ENCODE measurements at regions not wholly inside any gene's neighbourhood (a gene's known extent, or its start where the extent isn't known, plus 50 kb on each side); places are given as distances from the start of the nearest gene placed in this dataset.
"Not testable (repeated sequence)": the region's sequence is repeated elsewhere in the genome, so short reads cannot be mapped to it uniquely, and the experiment has no call there.

DNA sequence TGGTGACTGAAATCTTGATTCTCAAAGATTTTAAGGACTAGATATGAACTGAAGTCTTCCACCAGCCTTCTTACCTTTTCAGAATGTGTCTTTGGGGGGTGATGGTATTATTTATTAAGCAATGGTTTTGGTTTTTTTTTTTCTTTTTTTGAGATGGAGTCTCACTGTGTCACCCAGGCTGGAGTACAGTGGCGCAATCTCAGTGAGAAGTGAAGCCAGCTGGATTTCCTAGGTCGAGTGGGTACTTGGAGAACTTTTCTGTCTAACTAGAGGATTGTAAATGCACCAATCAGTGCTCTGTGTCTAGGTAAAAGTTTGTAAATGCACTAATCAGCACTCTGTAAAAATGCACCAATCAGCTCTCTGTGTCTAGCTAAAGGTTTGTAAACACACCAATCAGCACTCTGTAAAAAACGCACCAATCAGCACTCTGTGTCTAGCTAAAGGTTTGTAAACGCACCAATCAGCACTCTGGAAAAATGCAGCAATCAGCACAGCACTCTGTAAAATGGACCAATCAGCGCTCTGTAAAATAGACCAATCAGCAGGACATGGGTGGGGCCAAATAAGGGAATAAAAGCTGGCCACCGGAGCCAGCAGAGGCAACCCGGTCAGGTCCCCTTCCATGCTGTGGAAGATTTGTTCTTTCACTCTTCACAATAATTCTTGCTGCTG, 97.1 kb downstream of the COPRS start:
- H3K27me3 Mint-ChIP-seq: peaks cover 13% of the 10 kb centered on the region
- not testable (repeated sequence) for DNase-seq; H3K4me3 Mint-ChIP-seq; H3K36me3 Mint-ChIP-seq (ENCODE audit: low read depth); H3K9me3 Mint-ChIP-seq; ATAC-seq; H3K4me1 Mint-ChIP-seq; H3K27ac Mint-ChIP-seq

- no peaks in the 10 kb centered on the region for H3K9me3 Mint-ChIP-seq
- H3K4me1 Mint-ChIP-seq: no peaks in the 10 kb centered on the region
- DNase-seq (no peak), ATAC-seq (no peak)
- H3K27me3 Mint-ChIP-seq: peaks cover 11% of the 10 kb centered on the region
- H3K27ac Mint-ChIP-seq: no peak overlapping the region
- no peak overlapping the region for H3K4me3 Mint-ChIP-seq
- no peaks in the 10 kb centered on the region for H3K36me3 Mint-ChIP-seq (ENCODE audit: low read depth)
Observed at GRCh38 chr17:31758646-31759045, 100.4 kb downstream of the COPRS start.

GRCh38 chr17:31757097-31757496, 101.9 kb downstream of the COPRS start:
- H3K27me3 Mint-ChIP-seq: peaks cover 6% of the 10 kb centered on the region
- no peak overlapping the region for H3K27ac Mint-ChIP-seq
- ATAC-seq: no peak
- no peaks in the 10 kb centered on the region for H3K9me3 Mint-ChIP-seq
- DNase-seq: no peak
- H3K36me3 Mint-ChIP-seq (ENCODE audit: low read depth): no peaks in the 10 kb centered on the region
- no peak overlapping the region for H3K4me3 Mint-ChIP-seq
- H3K4me1 Mint-ChIP-seq: no peaks in the 10 kb centered on the region

- Mint-ChIP-seq H3K27me3 (peaks cover 2% of the 10 kb centered on the region), H3K27ac (no peak overlapping the region), H3K4me3 (no peak overlapping the region), H3K4me1 (no peaks in the 10 kb centered on the region), H3K9me3 (no peaks in the 10 kb centered on the region), H3K36me3 (ENCODE audit: low read depth) (no peaks in the 10 kb centered on the region)
- DNase-seq: no peak
- ATAC-seq: no peak
Observed at GRCh38 chr17:31754239-31754945, 104.7 kb downstream of the COPRS start.

DNA sequence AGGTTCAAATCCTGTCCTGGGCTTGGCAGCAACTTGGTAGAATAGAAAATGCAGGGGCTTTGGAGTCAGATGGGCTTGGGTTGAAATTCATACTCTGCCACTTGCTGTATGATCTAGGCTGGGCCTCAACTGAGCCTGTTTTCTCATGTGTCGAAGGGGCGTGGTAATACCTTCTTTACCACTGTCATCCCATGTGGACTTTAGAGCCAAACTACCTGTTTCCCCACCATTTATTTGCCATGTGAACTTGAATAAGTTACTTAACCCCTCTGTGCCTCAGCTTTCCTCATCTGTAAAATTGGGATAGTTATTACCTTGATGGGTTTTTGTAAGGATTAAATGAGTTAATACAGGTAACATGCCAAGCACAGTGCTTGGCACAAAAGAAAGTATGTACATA, 106.0 kb downstream of the COPRS start:
- no peak overlapping the region for H3K27ac Mint-ChIP-seq
- ATAC-seq (no peak), DNase-seq (no peak)
- H3K9me3 Mint-ChIP-seq: no peaks in the 10 kb centered on the region
- H3K4me3 Mint-ChIP-seq: no peak overlapping the region
- H3K36me3 Mint-ChIP-seq (ENCODE audit: low read depth): no peaks in the 10 kb centered on the region
- no peaks in the 10 kb centered on the region for H3K4me1 Mint-ChIP-seq
- H3K27me3 Mint-ChIP-seq: no peaks in the 10 kb centered on the region

DNA sequence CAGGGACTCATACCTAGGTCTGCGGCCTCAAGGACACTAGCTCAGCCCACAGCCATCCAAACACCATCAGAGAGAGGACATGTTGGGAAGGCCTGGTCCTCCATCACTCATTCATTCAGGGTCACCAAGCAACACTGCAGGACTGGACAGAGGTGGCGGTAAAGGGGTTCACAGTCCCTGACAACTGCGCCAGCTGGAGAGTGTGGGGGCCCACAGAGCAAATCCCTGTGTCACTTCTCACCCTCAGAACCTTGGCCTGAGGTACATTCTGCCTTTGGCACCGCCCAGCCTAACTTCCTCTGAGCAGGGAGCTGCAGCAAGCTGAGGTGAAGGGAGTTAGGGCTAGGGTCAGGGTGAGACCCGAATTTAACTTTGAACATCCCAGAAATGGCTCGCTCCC, 106.5 kb downstream of the COPRS start:
- Mint-ChIP-seq H3K4me1 (no peaks in the 10 kb centered on the region), H3K4me3 (no peak overlapping the region), H3K27ac (no peak overlapping the region), H3K9me3 (no peaks in the 10 kb centered on the region), H3K36me3 (ENCODE audit: low read depth) (no peaks in the 10 kb centered on the region), H3K27me3 (no peaks in the 10 kb centered on the region)
- no peak for ATAC-seq
- no peak for DNase-seq

DNA sequence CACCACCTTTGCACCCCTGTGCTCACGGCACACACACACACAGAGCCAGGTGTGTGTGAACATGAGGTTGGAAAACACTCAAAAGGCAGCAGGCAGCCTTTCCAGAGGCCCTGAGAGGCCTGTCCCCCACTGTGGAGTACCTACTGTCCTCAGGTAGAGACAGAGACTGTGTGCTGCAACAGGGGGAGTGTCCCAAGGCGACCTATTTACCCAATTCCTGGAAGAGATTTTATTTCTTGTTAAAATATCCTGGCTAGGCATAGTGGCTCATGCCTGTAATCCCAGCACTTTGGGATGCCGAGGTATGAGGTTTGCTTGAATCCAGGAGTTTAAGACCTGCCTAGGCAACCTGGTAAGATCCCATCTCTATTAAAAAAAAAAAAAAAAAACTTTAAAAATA, 108.5 kb downstream of the COPRS start:
- H3K4me1 Mint-ChIP-seq: no peaks in the 10 kb centered on the region
- H3K4me3 Mint-ChIP-seq: no peak overlapping the region
- no peaks in the 10 kb centered on the region for H3K36me3 Mint-ChIP-seq (ENCODE audit: low read depth)
- no peak overlapping the region for H3K27ac Mint-ChIP-seq
- DNase-seq (no peak), ATAC-seq (no peak)
- H3K27me3 Mint-ChIP-seq: no peaks in the 10 kb centered on the region
- no peaks in the 10 kb centered on the region for H3K9me3 Mint-ChIP-seq

DNA sequence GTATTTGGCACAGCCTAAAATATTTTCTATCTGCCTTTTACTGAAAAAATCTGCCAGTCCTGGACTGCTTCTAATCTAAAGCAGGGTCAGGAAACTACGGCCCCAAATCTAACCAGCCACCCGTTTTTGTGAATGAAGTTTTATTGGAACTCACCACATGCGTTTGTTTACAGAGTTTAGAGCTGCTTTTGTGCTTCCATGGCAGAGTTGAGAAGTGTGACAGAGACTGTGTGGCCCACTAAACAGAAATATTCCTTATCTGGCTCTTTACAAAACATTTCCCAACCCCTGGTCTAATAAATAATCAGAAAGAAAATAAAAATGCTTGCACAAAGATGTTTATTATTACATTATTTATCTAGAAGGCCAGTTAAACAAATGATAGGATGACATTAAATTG, 110.2 kb downstream of the COPRS start:
- H3K36me3 Mint-ChIP-seq (ENCODE audit: low read depth): no peaks in the 10 kb centered on the region
- ATAC-seq (no peak), DNase-seq (no peak)
- H3K27ac Mint-ChIP-seq: no peak overlapping the region
- no peaks in the 10 kb centered on the region for H3K4me1 Mint-ChIP-seq
- H3K9me3 Mint-ChIP-seq: no peaks in the 10 kb centered on the region
- peaks cover 5% of the 10 kb centered on the region for H3K27me3 Mint-ChIP-seq
- no peak overlapping the region for H3K4me3 Mint-ChIP-seq

- peaks cover 11% of the 10 kb centered on the region for H3K27me3 Mint-ChIP-seq
- no peaks in the 10 kb centered on the region for H3K4me1 Mint-ChIP-seq
- DNase-seq (no peak), ATAC-seq (no peak)
- H3K36me3 Mint-ChIP-seq (ENCODE audit: low read depth): no peaks in the 10 kb centered on the region
- no peak overlapping the region for H3K4me3 Mint-ChIP-seq
- no peaks in the 10 kb centered on the region for H3K9me3 Mint-ChIP-seq
- H3K27ac Mint-ChIP-seq: no peak overlapping the region
Observed at GRCh38 chr17:31746884-31747495, 112.1 kb downstream of the COPRS start.

DNA sequence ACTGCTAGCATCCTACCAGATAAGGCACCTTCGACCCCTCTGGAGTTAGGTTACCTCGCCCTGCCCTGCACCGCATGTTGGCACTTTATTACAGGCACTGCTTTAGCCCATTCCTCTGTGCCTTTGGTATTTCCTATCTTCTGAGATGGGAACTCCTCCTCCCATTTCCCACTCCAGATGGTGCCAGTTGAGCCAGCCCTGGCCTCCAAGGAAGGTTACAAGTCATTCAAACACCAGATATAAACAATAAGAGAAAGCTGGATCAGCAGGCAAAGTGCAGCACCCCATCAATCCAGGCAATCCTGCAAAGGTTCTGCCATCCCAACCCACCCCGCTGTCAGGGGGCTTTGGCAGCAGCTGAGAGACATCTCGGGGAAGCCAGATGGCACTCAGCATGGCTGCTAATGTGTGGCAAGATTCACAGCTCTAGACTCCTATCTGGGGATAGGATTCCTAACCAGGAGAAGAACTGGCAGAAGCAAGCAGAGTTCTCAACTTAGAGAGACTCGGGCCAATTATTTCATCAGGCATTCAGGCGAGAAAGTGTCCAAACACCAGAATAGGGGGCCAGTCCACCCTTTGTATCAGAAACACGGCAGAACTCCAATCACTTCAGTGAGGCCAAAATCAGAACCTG, 113.0 kb downstream of the COPRS start:
- no peak for ATAC-seq
- H3K27me3 Mint-ChIP-seq: peaks cover 11% of the 10 kb centered on the region
- no peaks in the 10 kb centered on the region for H3K9me3 Mint-ChIP-seq
- no peak overlapping the region for H3K27ac Mint-ChIP-seq
- H3K36me3 Mint-ChIP-seq (ENCODE audit: low read depth): no peaks in the 10 kb centered on the region
- H3K4me3 Mint-ChIP-seq: no peak overlapping the region
- no peaks in the 10 kb centered on the region for H3K4me1 Mint-ChIP-seq
- DNase-seq: no peak

DNA sequence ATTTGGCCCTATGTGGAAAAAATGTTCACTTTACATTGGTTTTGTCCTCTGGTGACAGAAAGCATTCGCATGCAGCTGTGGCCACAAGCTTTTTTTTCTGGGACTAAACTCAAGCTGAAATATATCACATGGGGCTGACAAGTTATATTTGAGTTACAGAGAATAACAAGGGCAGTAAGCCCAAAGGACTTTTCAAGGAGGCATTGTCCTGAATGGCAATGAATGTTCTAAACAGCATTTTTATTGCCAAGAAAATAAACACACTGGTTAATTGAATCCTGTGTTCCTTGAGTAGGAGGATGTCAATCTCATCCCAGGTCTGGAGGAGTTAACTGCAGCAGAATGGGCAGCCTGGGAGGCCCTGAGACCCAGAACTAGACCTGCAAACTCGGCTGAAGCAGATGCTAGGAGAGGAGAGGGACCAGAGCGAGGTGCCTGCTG, 114.5 kb downstream of the COPRS start:
- DNase-seq (no peak), ATAC-seq (no peak)
- no peaks in the 10 kb centered on the region for H3K9me3 Mint-ChIP-seq
- H3K4me1 Mint-ChIP-seq: no peaks in the 10 kb centered on the region
- peaks cover 11% of the 10 kb centered on the region for H3K27me3 Mint-ChIP-seq
- no peaks in the 10 kb centered on the region for H3K36me3 Mint-ChIP-seq (ENCODE audit: low read depth)
- H3K27ac Mint-ChIP-seq: no peak overlapping the region
- H3K4me3 Mint-ChIP-seq: no peak overlapping the region

DNA sequence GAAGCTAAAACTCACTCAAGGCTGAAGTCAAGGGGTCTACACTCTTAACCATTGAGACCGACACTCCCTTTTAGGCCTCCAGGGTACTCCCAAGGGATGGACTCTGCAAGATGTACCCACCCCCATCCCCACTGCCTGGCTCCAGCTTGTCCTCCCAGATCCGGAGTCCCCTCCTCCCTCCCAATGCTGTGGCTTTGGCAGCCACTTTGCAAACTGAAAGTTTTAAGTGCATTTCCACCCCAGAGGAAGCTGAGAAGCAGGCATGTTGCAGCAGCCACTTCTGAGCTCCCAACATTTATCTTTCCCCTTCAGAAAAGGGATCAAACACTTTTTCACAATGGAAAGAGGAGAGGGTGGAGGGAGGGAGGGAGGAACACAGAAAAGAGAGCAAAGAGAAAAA, 115.2 kb downstream of the COPRS start:
- ATAC-seq: no peak
- Mint-ChIP-seq H3K27me3 (peaks cover 14% of the 10 kb centered on the region), H3K27ac (no peak overlapping the region), H3K4me3 (no peak overlapping the region), H3K4me1 (no peaks in the 10 kb centered on the region), H3K36me3 (ENCODE audit: low read depth) (no peaks in the 10 kb centered on the region), H3K9me3 (no peaks in the 10 kb centered on the region)
- DNase-seq: no peak

DNA sequence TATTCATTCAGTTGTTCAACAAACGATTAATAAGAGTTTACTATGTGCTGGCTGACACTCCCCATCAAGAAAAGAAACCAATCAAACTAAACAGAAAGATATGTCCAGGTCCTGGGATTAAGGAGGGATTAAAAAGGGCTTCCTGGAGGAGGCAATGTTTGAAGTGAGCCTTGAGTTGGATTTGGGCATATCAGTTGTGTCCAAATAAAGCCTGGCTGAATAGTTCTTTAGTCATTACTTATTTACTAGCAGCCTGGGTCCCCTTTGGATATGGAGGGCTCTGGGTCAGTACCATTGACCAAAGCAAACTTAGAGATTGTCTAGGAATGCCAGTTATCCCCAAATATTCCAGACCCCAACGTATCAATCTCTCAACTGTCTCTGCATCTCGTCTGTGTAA, 117.7 kb downstream of the COPRS start:
- no peaks in the 10 kb centered on the region for H3K4me1 Mint-ChIP-seq

GRCh38 chr17:31740611-31741082, 118.4 kb downstream of the COPRS start:
- Mint-ChIP-seq H3K27me3 (peaks cover 14% of the 10 kb centered on the region), H3K4me3 (no peak overlapping the region), H3K36me3 (ENCODE audit: low read depth) (no peaks in the 10 kb centered on the region), H3K9me3 (no peaks in the 10 kb centered on the region), H3K27ac (no peak overlapping the region), H3K4me1 (no peaks in the 10 kb centered on the region)
- DNase-seq (no peak), ATAC-seq (no peak)

More for the DNA sequence above, 117.7 kb downstream of the COPRS start:
- Mint-ChIP-seq H3K27ac (no peak overlapping the region), H3K4me3 (no peak overlapping the region), H3K9me3 (no peaks in the 10 kb centered on the region), H3K36me3 (ENCODE audit: low read depth) (no peaks in the 10 kb centered on the region), H3K27me3 (peaks cover 14% of the 10 kb centered on the region)
- ATAC-seq (no peak), DNase-seq (no peak)

Data from activated naive CD8-positive, alpha-beta T cell treated with anti-CD3 and anti-CD28 coated beads, Interleukin-2, amount 50 U/mL, for 24 hours (primary cell).